HG03565 (cell line): ENCODE measurements at regions not wholly inside any gene's neighbourhood (a gene's known extent, or its start where the extent isn't known, plus 50 kb on each side); places are given as distances from the start of the nearest gene placed in this dataset.

ENCODE experiments used
- ATAC-seq: cut with Tn5 transposase; IDR thresholded peaks from one replicate; pipeline ENCODE4 v1.9.1; 2021; ENCODE audit warnings: mild to moderate bottlenecking, moderate library complexity; ENCODE audit not compliant: unreplicated experiment

GRCh38 chr17:77585142-77585860 is 373.2 kb upstream of the TNRC6C start:
- no peak for ATAC-seq

DNA sequence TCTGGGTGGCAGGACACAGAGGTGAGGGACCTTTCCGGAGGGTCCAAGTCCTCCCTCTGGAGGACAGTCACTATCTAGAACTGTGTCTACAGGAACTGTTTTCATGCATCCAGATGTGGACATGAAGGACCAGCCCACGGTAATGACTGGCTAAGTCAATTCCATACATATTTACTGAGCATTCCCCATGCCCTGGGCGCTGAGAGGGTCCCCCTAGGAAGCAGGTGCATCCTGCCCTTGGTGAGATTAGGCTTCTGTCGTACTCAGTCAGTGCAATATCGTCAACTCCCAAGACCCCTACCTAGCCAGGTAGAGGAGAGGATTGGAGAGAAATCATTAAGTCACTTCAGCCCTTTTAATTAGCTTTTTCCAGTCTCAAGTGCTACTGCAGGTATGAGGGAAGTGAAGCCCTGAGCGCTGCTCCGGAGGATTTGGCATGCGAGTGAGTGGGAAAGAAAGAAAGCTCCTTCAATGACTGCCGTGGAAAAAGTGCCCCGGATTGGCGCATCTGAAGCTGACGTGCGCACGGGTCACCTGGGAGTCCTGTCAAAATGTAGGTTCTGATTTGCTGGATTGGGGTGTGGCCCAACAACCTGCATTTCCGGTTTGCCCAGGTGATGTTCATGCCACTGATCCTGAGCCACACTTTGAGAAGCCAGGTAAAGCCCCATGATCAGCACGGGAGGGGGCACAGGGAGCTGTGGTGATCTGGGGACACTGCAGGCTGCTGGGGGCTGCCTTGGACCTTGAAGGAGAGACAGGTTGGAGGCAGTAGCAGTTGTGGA is 367.4 kb upstream of the TNRC6C start:
- no peak for ATAC-seq

DNA sequence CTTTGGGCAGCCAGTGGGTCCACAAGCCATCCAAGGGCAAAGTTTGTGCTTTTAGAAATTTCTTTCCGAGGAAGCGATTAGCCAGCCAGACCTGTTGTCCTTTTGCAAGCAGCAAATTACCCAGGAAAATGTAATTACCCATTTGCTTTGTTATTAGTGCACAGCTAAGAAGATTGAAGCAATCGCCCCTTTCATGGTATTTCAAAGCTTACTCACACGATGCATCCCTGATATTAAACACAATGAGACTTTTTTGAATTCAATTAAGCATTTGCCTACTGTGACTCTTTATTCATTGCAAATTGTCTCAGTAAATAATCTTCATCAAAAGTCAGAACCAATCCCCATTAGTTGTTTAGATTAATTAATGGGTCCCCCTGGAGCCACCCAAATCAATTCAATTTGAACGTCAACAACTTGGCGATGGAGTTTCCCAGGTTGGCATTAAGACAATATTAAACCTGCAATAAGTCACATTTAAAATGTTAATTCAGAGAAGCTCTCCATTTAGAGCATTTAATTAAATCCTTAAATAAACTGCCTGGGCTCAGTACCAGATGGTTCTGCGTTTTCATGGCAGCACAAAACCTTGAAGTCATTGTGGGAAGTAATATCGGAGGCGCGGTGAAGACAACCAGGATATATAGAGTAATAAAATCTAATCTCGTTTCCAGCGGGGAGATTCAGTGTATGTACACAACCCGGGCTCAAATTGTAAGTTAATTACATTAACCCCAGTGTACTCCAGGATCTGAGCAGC is 366.2 kb upstream of the TNRC6C start:
- no peak for ATAC-seq

DNA sequence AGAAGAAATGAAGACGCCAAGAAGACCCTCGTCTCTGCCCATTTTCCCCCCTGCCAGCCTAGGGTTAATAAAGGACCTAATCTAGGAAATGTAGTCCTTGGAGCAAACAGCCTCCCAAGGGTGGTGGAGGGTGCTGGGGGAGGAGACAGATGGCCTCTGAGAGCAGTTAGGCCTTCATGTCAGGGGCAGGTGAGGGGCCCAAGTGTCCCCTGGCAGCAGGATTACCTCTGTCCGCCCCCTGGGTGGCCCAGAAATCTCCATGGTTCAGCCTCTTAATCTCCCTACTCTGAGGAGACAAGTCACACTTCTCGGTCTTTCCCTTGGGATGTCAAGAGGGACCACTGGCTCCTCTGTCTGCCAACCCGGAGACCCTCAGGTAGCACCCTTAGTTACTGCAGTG is 365.4 kb upstream of the TNRC6C start:
- no peak for ATAC-seq

DNA sequence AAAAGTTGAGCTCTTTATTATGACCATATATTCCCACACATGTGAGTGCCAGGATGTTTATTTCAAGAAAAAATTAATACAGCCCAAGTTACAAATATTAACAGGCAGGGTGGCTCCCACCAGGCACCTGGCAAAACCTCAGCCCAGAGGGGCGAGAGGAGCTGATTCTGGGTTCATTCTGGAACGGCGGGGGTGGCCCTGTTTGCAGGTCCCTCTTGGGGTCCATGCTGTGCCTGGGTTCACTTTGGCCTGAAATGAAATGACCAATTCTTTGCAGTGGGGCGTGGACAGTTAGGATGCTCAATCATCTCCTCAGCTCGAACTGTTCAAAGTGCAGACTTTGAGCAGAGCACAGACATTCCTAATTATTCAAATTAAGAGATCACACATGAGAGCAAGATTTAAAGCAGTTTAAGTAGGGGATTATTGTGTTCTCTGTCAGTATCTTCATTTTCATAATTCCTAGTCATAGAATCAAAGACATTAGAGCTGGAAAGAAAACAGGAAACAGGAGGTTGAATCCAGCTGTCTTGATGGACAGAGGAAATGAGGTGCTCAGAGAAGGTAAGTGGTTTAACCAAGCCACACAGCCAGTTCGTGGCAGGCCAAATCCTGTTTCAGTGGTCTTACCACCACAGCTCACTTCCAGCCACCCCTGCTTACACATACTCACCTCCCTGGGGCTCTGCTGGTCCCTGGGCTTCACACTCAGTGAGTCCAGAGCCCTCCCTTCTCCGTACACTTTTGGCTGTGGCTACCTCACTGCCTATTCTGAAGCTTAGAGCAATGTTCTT is 363.9 kb upstream of the TNRC6C start:
- no peak for ATAC-seq

- no peak for ATAC-seq
Measured at GRCh38 chr17:77596491-77597417, 361.7 kb upstream of the TNRC6C start.

- no peak for ATAC-seq
Measured at GRCh38 chr17:77597418-77598240, 360.9 kb upstream of the TNRC6C start.

DNA sequence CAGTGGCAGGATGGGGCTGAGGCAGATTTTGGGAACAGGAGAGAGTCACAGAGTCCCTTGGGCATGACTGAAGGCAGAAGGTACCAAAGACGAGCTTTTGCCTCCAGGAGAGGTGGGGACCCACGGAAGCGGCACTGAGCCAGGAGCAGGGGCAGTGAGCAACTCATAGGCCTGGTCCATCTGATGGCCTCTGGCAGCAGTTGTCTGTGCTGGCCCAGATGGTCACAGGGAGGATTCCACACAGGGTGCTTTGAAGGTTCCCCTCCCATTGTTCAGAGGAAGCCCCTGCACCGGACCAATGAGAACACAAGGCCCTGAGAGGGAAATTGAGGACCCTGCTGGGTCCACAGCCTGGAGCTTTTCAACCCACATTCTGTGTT is 360.3 kb upstream of the TNRC6C start:
- no peak for ATAC-seq

GRCh38 chr17:77599699-77600098 is 358.8 kb upstream of the TNRC6C start:
- ATAC-seq: no peak

DNA sequence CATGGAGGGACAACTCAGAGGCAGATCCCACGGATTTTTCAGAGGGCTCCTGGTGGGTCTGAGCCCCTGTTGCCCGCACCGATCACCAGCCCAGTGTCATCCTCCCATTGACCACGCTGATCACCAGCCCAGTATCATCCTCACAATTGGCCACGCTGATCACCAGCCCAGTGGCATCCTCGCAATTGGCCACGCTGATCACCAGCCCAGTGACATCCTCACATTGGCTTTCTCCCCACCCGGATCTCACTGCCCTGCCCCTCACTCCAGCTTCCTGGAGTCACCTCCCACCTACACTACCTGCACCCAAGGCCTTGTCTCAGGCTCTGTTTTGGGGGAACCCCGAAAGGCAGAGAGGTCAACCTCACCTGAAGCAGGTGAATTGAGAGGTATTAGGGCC is 358.2 kb upstream of the TNRC6C start:
- no peak for ATAC-seq

- ATAC-seq: no peak
Measured at GRCh38 chr17:77601054-77601979, 357.2 kb upstream of the TNRC6C start.

GRCh38 chr17:77602062-77602746 is 356.3 kb upstream of the TNRC6C start:
- no peak for ATAC-seq

DNA sequence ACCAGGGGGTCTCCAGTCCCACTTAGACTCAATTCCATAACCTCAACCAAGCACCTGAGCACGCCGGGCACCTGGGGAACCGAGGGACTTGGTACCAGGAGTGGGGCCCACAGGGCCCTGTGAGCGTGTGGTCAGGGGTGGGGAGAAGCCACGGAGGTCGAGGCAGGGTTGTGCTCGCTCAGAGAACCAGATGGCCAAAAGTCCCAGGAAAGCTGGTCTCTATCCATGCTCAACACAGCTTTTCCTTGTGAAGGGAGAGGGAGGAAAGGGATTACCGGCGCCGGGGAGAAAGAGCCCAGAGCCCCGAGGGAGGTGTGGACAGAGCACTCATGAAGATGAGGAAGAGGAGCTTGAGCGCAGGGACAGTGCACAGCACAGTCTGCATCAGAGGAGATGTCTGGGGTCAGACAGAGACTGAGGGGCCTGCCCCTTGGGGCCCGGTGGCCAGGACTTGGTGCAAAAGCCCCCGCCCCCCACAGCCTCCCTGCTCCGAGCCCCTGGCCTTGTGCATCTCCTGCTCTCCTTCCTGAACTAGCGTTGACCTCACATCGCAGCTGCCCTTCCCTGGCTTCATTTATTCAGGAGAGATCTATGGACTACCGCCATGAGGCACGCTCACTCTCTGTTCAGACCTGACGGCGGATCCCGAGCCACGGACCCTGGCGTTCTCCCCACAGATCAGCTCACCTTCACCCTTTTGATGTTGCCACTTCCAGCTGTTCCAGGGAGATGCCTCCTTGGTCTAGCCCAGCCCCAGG is 355.4 kb upstream of the TNRC6C start:
- no peak for ATAC-seq

DNA sequence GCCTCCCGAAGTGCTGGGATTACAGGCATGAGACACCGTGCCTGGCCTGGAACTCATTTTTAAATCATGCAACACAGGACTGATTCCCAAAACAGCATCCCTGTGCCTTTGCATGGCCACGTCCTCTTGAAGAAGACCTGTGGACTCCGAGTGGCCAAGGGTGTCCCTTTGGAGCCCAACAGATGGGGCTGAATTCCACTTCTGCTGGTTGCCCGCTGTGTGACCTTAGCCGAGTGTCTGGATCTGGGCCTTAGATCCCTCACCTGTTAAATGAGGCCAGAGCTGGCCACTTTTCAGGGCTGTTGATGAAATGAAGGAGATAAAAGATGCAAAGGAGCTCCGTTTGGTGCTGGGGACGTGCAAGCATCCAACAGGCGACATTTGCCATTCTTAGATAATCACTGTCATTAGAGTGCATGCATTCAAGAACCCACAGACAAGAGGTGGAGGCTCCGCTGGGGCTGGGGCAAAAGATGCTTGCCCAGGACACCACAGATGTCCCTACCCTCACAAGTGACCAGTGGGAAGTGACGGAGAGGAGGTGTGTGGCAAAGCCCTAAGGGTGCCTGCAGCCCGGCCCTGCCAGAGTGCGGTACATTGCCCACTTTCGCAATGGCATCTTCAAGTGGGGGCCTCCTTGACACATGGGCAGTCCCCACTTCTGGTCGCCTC is 354.1 kb upstream of the TNRC6C start:
- no peak for ATAC-seq

DNA sequence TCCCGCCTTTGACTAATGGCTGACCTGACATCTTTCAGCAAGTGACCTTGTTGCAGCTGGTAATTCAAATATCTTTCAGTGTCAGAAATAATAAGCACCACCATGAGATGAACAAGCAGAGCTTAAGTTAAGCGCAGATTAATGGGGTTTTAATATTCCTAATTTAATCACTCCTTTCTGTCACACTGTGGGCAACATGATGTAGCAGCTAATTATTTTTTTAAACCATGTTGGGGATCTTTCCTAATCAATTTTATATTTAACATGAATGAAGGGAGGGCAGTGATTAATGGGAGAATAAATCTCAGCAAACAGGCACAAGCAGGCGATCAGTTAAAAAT is 353.6 kb upstream of the TNRC6C start:
- no peak for ATAC-seq

GRCh38 chr17:77606146-77606864 is 352.2 kb upstream of the TNRC6C start:
- ATAC-seq: no peak
